OCI-LY1 (cell line): ENCODE measurements at regions not wholly inside any gene's neighbourhood (a gene's known extent, or its start where the extent isn't known, plus 50 kb on each side); places are given as distances from the start of the nearest gene placed in this dataset.

Experiments used
- H2AFZ ChIP-seq: fragments of 200-600 bp; sonication (generic), shearing (Covaris generic); 2 replicates; pipeline ENCODE4 v1.6.0; 2014; ENCODE audit warnings: antibody characterized with exemption, mild to moderate bottlenecking, low read length
- H3F3A ChIP-seq: fragments of 200-600 bp; sonication (generic), shearing (Covaris generic); 2 replicates; pipeline ENCODE4 v1.6.0; 2014; ENCODE audit warnings: mild to moderate bottlenecking, antibody characterized with exemption, low read length, moderate library complexity; ENCODE audit not compliant: insufficient read depth
- H3K27ac ChIP-seq: fragments of 200-600 bp; sonication (generic); 2 replicates; pipeline ENCODE4 v1.5.1; 2014; ENCODE audit warnings: low read length, mixed run types, mild to moderate bottlenecking, low read depth; ENCODE audit not compliant: poor library complexity, severe bottlenecking
- H3K27me3 ChIP-seq: fragments of 200-600 bp; sonication (generic); 2 replicates; pipeline ENCODE4 v1.6.0; 2014; ENCODE audit warnings: antibody characterized with exemption, mild to moderate bottlenecking, low read length, moderate library complexity; ENCODE audit not compliant: insufficient read depth
- H3K36me3 ChIP-seq: fragments of 200-600 bp; sonication (generic); 2 replicates; pipeline ENCODE4 v1.6.1; 2014; ENCODE audit warnings: mild to moderate bottlenecking, antibody characterized with exemption, low read length, moderate library complexity, mixed read lengths; ENCODE audit not compliant: insufficient read depth
- H3K4me1 ChIP-seq: fragments of 200-600 bp; sonication (generic); 2 replicates; pipeline ENCODE4 v1.5.1; 2014; ENCODE audit warnings: mild to moderate bottlenecking, low read length, moderate library complexity; ENCODE audit not compliant: insufficient read depth, severe bottlenecking
- H3K4me2 ChIP-seq: fragments of 200-600 bp; sonication (generic), shearing (Covaris generic); 2 replicates; pipeline ENCODE4 v1.6.1; 2014; ENCODE audit warnings: low read length
- H3K4me3 ChIP-seq: fragments of 200-600 bp; sonication (generic); 2 replicates; pipeline ENCODE4 v1.5.1; 2014; ENCODE audit warnings: low read length, low read depth, mild to moderate bottlenecking, mixed read lengths; ENCODE audit not compliant: poor library complexity, severe bottlenecking
- H3K79me2 ChIP-seq: fragments of 200-600 bp; shearing (Covaris generic); 2 replicates; pipeline ENCODE4 v1.6.1; 2016; ENCODE audit warnings: mixed run types, low read length, mixed read lengths; ENCODE audit not compliant: insufficient read depth
- H3K9ac ChIP-seq: fragments of 200-600 bp; sonication (generic), shearing (Covaris generic); 2 replicates; pipeline ENCODE4 v1.6.1; 2014; ENCODE audit warnings: mild to moderate bottlenecking, low read length, mixed read lengths
- H3K9me2 ChIP-seq: fragments of 200-600 bp; sonication (generic), shearing (Covaris generic); 2 replicates; pipeline ENCODE4 v1.6.1; 2014; ENCODE audit warnings: low read depth, mild to moderate bottlenecking, low read length, mixed read lengths
- H3K9me3 ChIP-seq: fragments of 200-600 bp; shearing (Covaris generic); 2 replicates; pipeline ENCODE4 v1.6.1; 2014; ENCODE audit warnings: low read length, mixed read lengths
- H4K20me1 ChIP-seq: fragments of 200-600 bp; sonication (generic), shearing (Covaris generic); 2 replicates; pipeline ENCODE4 v1.6.0; 2016; ENCODE audit warnings: mild to moderate bottlenecking, low read length; ENCODE audit not compliant: insufficient read depth
- CTCF ChIP-seq: fragments of 200-600 bp; sonication (generic), shearing (Covaris generic); IDR thresholded peaks from 2 replicates; pipeline ENCODE4 v1.5.1; 2017; ENCODE audit warnings: mild to moderate bottlenecking, antibody characterized with exemption, low read length, moderate library complexity, mixed read lengths
- EZH2 ChIP-seq: fragments of 200-600 bp; sonication (generic), shearing (Covaris generic); IDR thresholded peaks from 2 replicates; pipeline ENCODE4 v1.8.0; 2017; ENCODE audit warnings: borderline replicate concordance, mixed run types, mild to moderate bottlenecking, antibody characterized with exemption, low read length, moderate library complexity, mixed read lengths

GRCh38 chr2:217294211-217294610 is 434.3 kb upstream of the TNP1 start:
- no peak overlapping the region for H3K4me3 ChIP-seq

GRCh38 chr2:217293607-217294006 is 433.7 kb upstream of the TNP1 start:
- Histone ChIP-seq H3K27me3 (no peaks in the 10 kb centered on the region), H3K9me2 (no peaks in the 10 kb centered on the region)

More at GRCh38 chr2:217294211-217294610, 434.3 kb upstream of the TNP1 start:
- Histone ChIP-seq H3K4me2 (no peak overlapping the region), H3F3A (no peaks in the 10 kb centered on the region), H3K9ac (no peak overlapping the region), H3K4me1 (no peaks in the 10 kb centered on the region), H3K27me3 (no peaks in the 10 kb centered on the region), H4K20me1 (no peaks in the 10 kb centered on the region), H3K9me3 (no peaks in the 10 kb centered on the region), H3K79me2 (no peaks in the 10 kb centered on the region), H3K9me2 (no peaks in the 10 kb centered on the region), H3K27ac (no peak overlapping the region), H3K36me3 (no peaks in the 10 kb centered on the region), H2AFZ (no peak overlapping the region)
- no peak for TF ChIP-seq EZH2
- TF ChIP-seq CTCF = no peak

GRCh38 chr2:217293046-217293445 is 433.2 kb upstream of the TNP1 start:
- no peak overlapping the region for H3K4me2 ChIP-seq
- no peaks in the 10 kb centered on the region for H3K27me3 ChIP-seq
- H3K4me3 ChIP-seq = no peak overlapping the region
- H3K79me2 ChIP-seq = no peaks in the 10 kb centered on the region
- no peaks in the 10 kb centered on the region for H3K4me1 ChIP-seq
- no peak overlapping the region for H2AFZ ChIP-seq
- no peaks in the 10 kb centered on the region for H3K36me3 ChIP-seq
- TF ChIP-seq EZH2 (no peak), CTCF (no peak)
- no peaks in the 10 kb centered on the region for H3K9me2 ChIP-seq
- H3K9me3 ChIP-seq = no peaks in the 10 kb centered on the region
- H3F3A ChIP-seq = no peaks in the 10 kb centered on the region
- H3K9ac ChIP-seq = no peak overlapping the region
- H3K27ac ChIP-seq = no peak overlapping the region
- H4K20me1 ChIP-seq = no peaks in the 10 kb centered on the region

More at GRCh38 chr2:217293607-217294006, 433.7 kb upstream of the TNP1 start:
- TF ChIP-seq EZH2 = no peak
- TF ChIP-seq CTCF = no peak
- Histone ChIP-seq H4K20me1 (no peaks in the 10 kb centered on the region), H3K4me2 (no peak overlapping the region), H3K4me3 (no peak overlapping the region), H3K9me3 (no peaks in the 10 kb centered on the region), H3K4me1 (no peaks in the 10 kb centered on the region), H3F3A (no peaks in the 10 kb centered on the region), H3K27ac (no peak overlapping the region), H3K36me3 (no peaks in the 10 kb centered on the region), H3K79me2 (no peaks in the 10 kb centered on the region), H3K9ac (no peak overlapping the region), H2AFZ (no peak overlapping the region)
